ENCODE measurements at regions not wholly inside any gene's neighbourhood (a gene's known extent, or its start where the extent isn't known, plus 50 kb on each side); places are given as distances from the start of the nearest gene placed in this dataset.

DNA sequence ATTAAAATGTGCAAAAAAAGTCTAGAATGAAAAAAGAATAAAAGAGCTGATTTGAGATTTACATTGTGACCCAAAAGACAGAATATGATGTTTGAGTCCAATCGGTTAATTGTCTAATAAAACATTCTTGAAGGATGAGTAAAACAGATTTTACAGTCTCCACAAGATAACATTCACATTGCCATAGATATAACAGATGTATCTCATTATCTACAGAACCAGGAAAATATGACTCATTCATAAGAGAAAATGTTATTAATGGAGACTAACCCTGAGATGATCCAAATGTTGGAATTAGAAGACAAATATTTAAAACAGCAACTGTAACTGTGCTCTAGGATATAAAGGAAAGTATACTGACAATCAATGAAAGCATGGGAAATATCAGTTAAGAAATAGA lies 141.7 kb downstream of the RFX6 start:
- H3K27ac ChIP-seq (ENCODE audit: low read depth, low read length): no peak overlapping the region
- CTCF ChIA-PET: no interaction called here
- TF ChIP-seq, protein P1, sequence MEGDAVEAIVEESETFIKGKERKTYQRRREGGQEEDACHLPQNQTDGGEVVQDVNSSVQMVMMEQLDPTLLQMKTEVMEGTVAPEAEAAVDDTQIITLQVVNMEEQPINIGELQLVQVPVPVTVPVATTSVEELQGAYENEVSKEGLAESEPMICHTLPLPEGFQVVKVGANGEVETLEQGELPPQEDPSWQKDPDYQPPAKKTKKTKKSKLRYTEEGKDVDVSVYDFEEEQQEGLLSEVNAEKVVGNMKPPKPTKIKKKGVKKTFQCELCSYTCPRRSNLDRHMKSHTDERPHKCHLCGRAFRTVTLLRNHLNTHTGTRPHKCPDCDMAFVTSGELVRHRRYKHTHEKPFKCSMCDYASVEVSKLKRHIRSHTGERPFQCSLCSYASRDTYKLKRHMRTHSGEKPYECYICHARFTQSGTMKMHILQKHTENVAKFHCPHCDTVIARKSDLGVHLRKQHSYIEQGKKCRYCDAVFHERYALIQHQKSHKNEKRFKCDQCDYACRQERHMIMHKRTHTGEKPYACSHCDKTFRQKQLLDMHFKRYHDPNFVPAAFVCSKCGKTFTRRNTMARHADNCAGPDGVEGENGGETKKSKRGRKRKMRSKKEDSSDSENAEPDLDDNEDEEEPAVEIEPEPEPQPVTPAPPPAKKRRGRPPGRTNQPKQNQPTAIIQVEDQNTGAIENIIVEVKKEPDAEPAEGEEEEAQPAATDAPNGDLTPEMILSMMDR (IDR thresholded peaks at IDR 0.05; ENCODE audit: low read depth, low read length): no peak
- H3K4me3 ChIP-seq (ENCODE audit: low read depth, low read length): no peak overlapping the region
- POLR2A ChIA-PET: no interaction called here
- DNase-seq (ENCODE audit: low read depth, low spot score): no peak
- H3K9me3 ChIP-seq (ENCODE audit: control insufficient read depth, insufficient read depth, low read length): peaks cover 4% of the 10 kb centered on the region; the same call in 1 of the 2 replicates
- no peaks in the 10 kb centered on the region for H3K27me3 ChIP-seq (ENCODE audit: control insufficient read depth, insufficient read depth, low read length)

DNA sequence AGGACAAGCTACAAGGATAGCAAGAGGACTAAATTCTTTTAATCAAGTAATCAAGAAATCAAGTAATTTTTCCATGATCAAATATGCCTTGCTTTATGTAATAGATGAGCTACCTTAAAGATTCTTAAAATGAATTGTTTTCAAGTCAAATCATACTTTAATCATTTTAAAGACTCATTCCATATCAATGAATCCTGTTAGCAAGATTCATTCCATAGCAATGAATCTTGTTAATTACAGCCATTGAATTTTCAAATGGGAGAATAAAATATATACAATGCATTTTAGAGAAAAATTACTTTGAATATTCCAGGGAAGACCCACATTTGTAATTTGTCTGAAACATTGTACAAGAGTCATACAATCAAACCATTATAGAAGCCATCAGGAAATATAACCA lies 145.7 kb downstream of the RFX6 start:
- DNase-seq (ENCODE audit: low read depth, low spot score): no peak
- CTCF ChIA-PET: no interaction called here
- H3K27ac ChIP-seq (ENCODE audit: low read depth, low read length): no peak overlapping the region
- POLR2A ChIA-PET: no interaction called here
- TF ChIP-seq, protein P1 (IDR thresholded peaks at IDR 0.05; ENCODE audit: low read depth, low read length): no peak
- H3K27me3 ChIP-seq (ENCODE audit: control insufficient read depth, insufficient read depth, low read length): no peaks in the 10 kb centered on the region
- H3K4me3 ChIP-seq (ENCODE audit: low read depth, low read length): no peak overlapping the region
- H3K9me3 ChIP-seq (ENCODE audit: control insufficient read depth, insufficient read depth, low read length): no peaks in the 10 kb centered on the region

DNA sequence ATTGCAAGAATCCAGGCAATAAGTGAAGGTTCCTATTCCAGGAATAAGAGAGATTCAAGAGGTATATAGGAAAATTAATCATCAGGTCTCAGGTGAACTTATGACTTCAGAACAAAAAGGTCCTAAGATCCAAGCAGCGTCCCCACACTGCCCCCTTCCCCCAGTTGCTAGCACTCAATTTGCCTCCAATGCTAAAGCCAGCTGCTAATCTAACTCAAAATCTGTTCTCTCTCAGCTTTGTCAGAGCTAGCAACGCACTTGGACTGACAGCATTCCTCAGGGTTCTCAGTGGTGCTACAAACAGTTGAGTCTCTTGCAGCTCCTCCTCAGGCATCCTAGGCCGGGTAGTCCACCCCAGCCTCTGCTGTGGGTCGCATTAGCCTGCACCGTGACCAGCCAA lies 148.3 kb downstream of the RFX6 start:
- Histone ChIP-seq H3K4me3 (ENCODE audit: low read depth, low read length) (no peak overlapping the region), H3K9me3 (ENCODE audit: control insufficient read depth, insufficient read depth, low read length) (no peaks in the 10 kb centered on the region), H3K27me3 (ENCODE audit: control insufficient read depth, insufficient read depth, low read length) (no peaks in the 10 kb centered on the region), H3K27ac (ENCODE audit: low read depth, low read length) (no peak overlapping the region)
- TF ChIP-seq, protein P1 (IDR thresholded peaks at IDR 0.05; ENCODE audit: low read depth, low read length): no peak
- DNase-seq (ENCODE audit: low read depth, low spot score): no peak
- ChIA-PET CTCF (no interaction called here), POLR2A (no interaction called here)

DNA sequence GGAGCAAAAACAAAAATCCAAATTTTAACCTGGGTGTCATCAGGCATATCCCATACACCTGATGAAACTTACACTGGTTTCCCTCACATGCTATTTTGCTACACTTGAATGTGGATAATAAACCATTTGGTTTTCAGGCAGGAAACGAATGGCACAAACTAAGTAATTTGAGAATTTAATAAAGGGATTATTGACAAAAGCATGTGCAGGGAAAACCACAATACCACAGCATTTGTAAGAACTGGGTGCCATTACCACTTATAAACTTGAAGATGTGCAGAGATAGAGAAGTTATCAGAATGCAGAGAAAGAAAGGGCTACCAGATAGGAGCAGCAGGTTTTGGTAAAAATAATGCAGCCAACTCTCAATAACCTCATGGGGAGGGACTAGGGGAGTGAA lies 151.2 kb downstream of the RFX6 start:
- no peaks in the 10 kb centered on the region for H3K9me3 ChIP-seq (ENCODE audit: control insufficient read depth, insufficient read depth, low read length)
- H3K4me3 ChIP-seq (ENCODE audit: low read depth, low read length): no peak overlapping the region
- ChIA-PET CTCF (no interaction called here), POLR2A (no interaction called here)
- H3K27ac ChIP-seq (ENCODE audit: low read depth, low read length): no peak overlapping the region
- no peak for DNase-seq (ENCODE audit: low read depth, low spot score)
- TF ChIP-seq, protein P1 (IDR thresholded peaks at IDR 0.05; ENCODE audit: low read depth, low read length): no peak
- H3K27me3 ChIP-seq (ENCODE audit: control insufficient read depth, insufficient read depth, low read length): no peaks in the 10 kb centered on the region

DNA sequence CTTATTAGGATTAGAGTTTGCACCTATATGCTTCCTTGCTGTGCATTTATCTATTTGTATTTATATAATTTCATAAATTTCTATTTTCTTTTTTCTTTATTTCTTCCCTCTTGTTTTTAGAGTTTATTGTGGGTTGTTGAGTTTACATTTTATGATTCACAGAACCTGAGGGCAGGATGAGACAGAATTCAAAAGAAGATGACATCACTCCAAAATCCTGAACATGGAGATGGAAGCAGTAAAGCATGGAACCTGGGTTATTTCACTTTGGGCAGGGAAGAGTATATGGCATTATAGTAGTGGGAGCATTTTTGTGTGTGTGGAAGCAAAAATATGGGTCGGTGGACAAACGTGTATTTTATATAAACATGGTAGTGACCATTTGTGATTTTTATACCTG lies 157.5 kb downstream of the RFX6 start:
- DNase-seq (ENCODE audit: low read depth, low spot score): no peak
- POLR2A ChIA-PET: no interaction called here
- no peaks in the 10 kb centered on the region for H3K27me3 ChIP-seq (ENCODE audit: control insufficient read depth, insufficient read depth, low read length)
- no peaks in the 10 kb centered on the region for H3K9me3 ChIP-seq (ENCODE audit: control insufficient read depth, insufficient read depth, low read length)
- H3K4me3 ChIP-seq (ENCODE audit: low read depth, low read length): no peak overlapping the region
- CTCF ChIA-PET: no interaction called here
- no peak overlapping the region for H3K27ac ChIP-seq (ENCODE audit: low read depth, low read length)
- TF ChIP-seq, protein P1 (IDR thresholded peaks at IDR 0.05; ENCODE audit: low read depth, low read length): no peak

All from AG04450 (cell line).